ENCODE measurements at regions not wholly inside any gene's neighbourhood (a gene's known extent, or its start where the extent isn't known, plus 50 kb on each side); places are given as distances from the start of the nearest gene placed in this dataset.
"Not testable (repeated sequence)": the region's sequence is repeated elsewhere in the genome, so short reads cannot be mapped to it uniquely, and the experiment has no call there.

- intact Hi-C loops (cut with micrococcal nuclease): not testable (repeated sequence)
Measured at GRCh38 chr15:85196697-85197096, 183.7 kb upstream of the AKAP13 start.

GRCh38 chr15:85197582-85197981, 182.8 kb upstream of the AKAP13 start:
- intact Hi-C loops (cut with micrococcal nuclease): not testable (repeated sequence)

GRCh38 chr15:85198432-85198831, 182.0 kb upstream of the AKAP13 start:
- intact Hi-C loops (cut with micrococcal nuclease): not testable (repeated sequence)

GRCh38 chr15:85200215-85200614, 180.2 kb upstream of the AKAP13 start:
- intact Hi-C loops (cut with micrococcal nuclease): not testable (repeated sequence)

- intact Hi-C loops (cut with micrococcal nuclease): not testable (repeated sequence)
Measured at GRCh38 chr15:85201118-85201793, 179.1 kb upstream of the AKAP13 start.

- intact Hi-C loops (cut with micrococcal nuclease): not testable (repeated sequence)
Measured at GRCh38 chr15:85204481-85204880, 175.9 kb upstream of the AKAP13 start.

- intact Hi-C loops (cut with micrococcal nuclease): not testable (repeated sequence)
Measured at GRCh38 chr15:85233791-85234325, 146.5 kb upstream of the AKAP13 start.

GRCh38 chr15:85234450-85235196, 145.8 kb upstream of the AKAP13 start:
- intact Hi-C loops (cut with micrococcal nuclease): not testable (repeated sequence)

GRCh38 chr15:85244056-85244455, 136.3 kb upstream of the AKAP13 start:
- intact Hi-C loops (cut with micrococcal nuclease): not testable (repeated sequence)

- intact Hi-C loops (cut with micrococcal nuclease): not testable (repeated sequence)
Measured at GRCh38 chr15:85250938-85251542, 129.4 kb upstream of the AKAP13 start.

- intact Hi-C loops (cut with micrococcal nuclease): not testable (repeated sequence)
Measured at GRCh38 chr15:85253196-85253915, 127.0 kb upstream of the AKAP13 start.

GRCh38 chr15:85254961-85255360, 125.4 kb upstream of the AKAP13 start:
- intact Hi-C loops (cut with micrococcal nuclease): not testable (repeated sequence)

GRCh38 chr15:85255502-85255901, 124.9 kb upstream of the AKAP13 start:
- intact Hi-C loops (cut with micrococcal nuclease): not testable (repeated sequence)

- intact Hi-C loops (cut with micrococcal nuclease): not testable (repeated sequence)
Measured at GRCh38 chr15:85256009-85256997, 124.1 kb upstream of the AKAP13 start.

GRCh38 chr15:85258062-85258445, 122.3 kb upstream of the AKAP13 start:
- intact Hi-C loops (cut with micrococcal nuclease): not testable (repeated sequence)

GRCh38 chr15:85258559-85259209, 121.7 kb upstream of the AKAP13 start:
- intact Hi-C loops (cut with micrococcal nuclease): not testable (repeated sequence)

GRCh38 chr15:85260526-85260925, 119.9 kb upstream of the AKAP13 start:
- intact Hi-C loops (cut with micrococcal nuclease): not testable (repeated sequence)

- intact Hi-C loops (cut with micrococcal nuclease): not testable (repeated sequence)
Measured at GRCh38 chr15:85262461-85263055, 117.8 kb upstream of the AKAP13 start.

- intact Hi-C loops (cut with micrococcal nuclease): not testable (repeated sequence)
Measured at GRCh38 chr15:85263842-85264440, 116.5 kb upstream of the AKAP13 start.
